GM23248 (cell line): ENCODE measurements at regions not wholly inside any gene's neighbourhood (a gene's known extent, or its start where the extent isn't known, plus 50 kb on each side); places are given as distances from the start of the nearest gene placed in this dataset.

Source experiments
- EZH2 ChIP-seq: fragments of 200-600 bp; sonication (generic); IDR thresholded peaks from 2 replicates; pipeline ENCODE4 v1.6.1; 2018; ENCODE audit warnings: antibody characterized with exemption, mild to moderate bottlenecking; ENCODE audit not compliant: insufficient read depth, poor library complexity, severe bottlenecking
- EZH2phosphoT487 ChIP-seq: fragments of 200-600 bp; sonication (generic); IDR thresholded peaks from 2 replicates; pipeline ENCODE4 v1.6.1; 2018; ENCODE audit warnings: antibody characterized with exemption, moderate library complexity, mild to moderate bottlenecking, low read depth; ENCODE audit not compliant: insufficient read depth

- TF ChIP-seq EZH2: no peak
- no peak for TF ChIP-seq EZH2phosphoT487
These were observed 123.3 kb upstream of the SH3BP4 start for GRCh38 chr2:234828382-234829073.
